GM12872 (cell line): ENCODE measurements at regions not wholly inside any gene's neighbourhood (a gene's known extent, or its start where the extent isn't known, plus 50 kb on each side); places are given as distances from the start of the nearest gene placed in this dataset.

ENCODE experiments used
- TF ChIP-seq, protein P1 (sequence below): IDR thresholded peaks from 3 replicates; pipeline ENCODE4 v1.5.1; 2011; ENCODE audit warnings: low read depth, mild to moderate bottlenecking, low read length, moderate library complexity; ENCODE audit not compliant: insufficient read depth

GRCh38 chr13:84362777-84363176 lies 480.5 kb upstream of the SLITRK1 start:
- TF ChIP-seq, protein P1, sequence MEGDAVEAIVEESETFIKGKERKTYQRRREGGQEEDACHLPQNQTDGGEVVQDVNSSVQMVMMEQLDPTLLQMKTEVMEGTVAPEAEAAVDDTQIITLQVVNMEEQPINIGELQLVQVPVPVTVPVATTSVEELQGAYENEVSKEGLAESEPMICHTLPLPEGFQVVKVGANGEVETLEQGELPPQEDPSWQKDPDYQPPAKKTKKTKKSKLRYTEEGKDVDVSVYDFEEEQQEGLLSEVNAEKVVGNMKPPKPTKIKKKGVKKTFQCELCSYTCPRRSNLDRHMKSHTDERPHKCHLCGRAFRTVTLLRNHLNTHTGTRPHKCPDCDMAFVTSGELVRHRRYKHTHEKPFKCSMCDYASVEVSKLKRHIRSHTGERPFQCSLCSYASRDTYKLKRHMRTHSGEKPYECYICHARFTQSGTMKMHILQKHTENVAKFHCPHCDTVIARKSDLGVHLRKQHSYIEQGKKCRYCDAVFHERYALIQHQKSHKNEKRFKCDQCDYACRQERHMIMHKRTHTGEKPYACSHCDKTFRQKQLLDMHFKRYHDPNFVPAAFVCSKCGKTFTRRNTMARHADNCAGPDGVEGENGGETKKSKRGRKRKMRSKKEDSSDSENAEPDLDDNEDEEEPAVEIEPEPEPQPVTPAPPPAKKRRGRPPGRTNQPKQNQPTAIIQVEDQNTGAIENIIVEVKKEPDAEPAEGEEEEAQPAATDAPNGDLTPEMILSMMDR, result no peak

- TF ChIP-seq, protein P1, result no peak
Observed at GRCh38 chr13:84360822-84361221, 478.5 kb upstream of the SLITRK1 start.

DNA sequence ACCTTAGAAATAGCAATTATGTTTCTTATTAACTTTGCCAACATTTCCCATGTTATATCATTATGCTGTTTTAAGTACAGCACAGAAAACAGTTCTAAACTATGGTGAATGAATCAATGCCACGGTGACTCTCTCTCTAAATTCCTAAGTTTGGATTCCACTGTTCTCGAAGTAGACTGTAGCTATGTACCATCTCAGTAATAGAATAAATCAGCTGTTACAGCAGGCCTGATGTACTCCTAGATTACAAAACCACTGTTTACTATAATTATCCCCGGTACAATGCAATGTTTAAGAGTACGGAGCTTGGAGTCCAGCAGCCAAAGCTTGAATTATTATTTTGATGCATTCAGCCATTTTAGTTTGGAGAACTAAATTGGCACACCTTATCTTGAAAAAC lies 476.3 kb upstream of the SLITRK1 start:
- TF ChIP-seq, protein P1, result no peak

DNA sequence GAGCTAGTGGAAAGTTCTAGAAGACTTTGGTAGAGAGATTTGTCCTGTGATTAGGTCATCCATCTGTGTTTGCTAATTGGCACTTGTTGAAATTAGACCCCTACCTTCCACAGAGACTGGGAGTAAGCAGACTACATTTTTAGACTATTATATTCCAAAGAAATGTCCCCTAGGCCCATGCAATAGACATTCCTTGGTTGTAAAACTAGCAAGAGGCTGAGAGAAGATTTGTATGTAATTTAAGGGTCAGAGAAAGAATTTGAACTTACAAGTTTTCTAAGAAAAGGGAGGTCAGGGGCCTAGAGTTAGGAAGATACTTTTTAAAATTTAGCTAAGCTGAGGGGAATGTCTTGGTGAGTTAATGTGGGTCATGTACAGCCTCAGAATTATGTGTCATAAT lies 470.7 kb upstream of the SLITRK1 start:
- TF ChIP-seq, protein P1, result no peak

DNA sequence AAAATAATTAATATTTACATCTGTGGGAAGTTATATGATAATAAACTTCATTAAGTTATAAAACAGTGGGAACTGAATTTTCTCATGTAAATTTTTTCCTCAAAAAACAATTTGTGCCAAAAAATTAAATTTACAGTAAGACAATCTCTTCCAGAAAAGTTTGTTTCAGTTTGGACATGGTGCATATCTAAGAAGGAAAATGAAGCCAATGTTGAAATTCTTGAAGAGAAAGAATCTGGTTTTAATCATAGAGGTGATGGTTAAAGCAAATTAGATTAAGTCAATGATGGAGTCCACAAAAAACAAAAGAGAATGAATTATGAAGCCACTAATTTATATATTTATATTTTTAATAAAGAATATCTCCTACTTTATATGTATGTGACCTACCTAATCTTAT lies 457.2 kb upstream of the SLITRK1 start:
- TF ChIP-seq, protein P1, result no peak

GRCh38 chr13:84332346-84332745 lies 450.1 kb upstream of the SLITRK1 start:
- TF ChIP-seq, protein P1, result no peak

DNA sequence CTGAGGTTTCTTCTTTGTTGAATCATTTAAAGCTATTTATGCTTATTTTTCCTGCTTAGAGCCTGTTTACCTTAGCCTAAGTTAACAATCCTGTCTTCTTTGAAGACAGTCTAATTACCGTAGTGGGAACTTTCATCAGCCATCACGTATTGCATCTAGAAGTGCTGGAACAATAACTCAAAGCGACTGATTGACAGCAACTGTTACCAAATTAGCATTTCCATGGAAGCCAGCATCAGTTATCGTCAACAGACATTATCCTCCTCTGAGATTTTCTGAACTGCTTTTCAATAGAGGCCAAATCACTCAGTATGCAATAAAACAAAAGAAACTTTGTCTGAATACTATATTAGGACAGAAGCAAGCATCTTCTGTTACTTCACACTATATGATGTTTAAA lies 433.3 kb upstream of the SLITRK1 start:
- TF ChIP-seq, protein P1, result no peak

DNA sequence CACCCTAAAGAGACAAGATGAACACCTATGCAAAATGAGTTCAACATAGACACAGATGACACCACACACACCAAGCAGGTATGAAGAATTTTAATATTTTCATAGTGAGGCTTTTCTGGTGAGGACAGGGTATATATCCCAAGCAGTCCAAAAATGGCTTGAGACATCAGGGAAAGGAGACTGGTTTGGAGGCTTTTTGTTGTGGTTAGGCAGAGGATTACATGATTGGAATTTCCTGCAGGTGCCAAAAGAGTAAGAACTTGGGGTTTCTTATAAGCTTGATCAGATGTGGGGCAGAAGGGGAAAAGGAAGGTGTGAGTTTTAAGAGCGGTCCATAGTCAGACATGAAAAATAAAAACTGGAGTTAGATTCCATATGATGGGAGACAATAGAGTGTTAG lies 420.8 kb upstream of the SLITRK1 start:
- TF ChIP-seq, protein P1, result no peak
